Left ventricle myocardium inferior (tissue), 1 donor: ENCODE measurements at regions not wholly inside any gene's neighbourhood (a gene's known extent, or its start where the extent isn't known, plus 50 kb on each side); places are given as distances from the start of the nearest gene placed in this dataset.

ENCODE experiments used
- DNase-seq: peaks from one replicate; pipeline ENCODE4 v3.0.0-alpha.2; 2020
- H3K27ac ChIP-seq: fragments of 200-600 bp; replicated peaks from 2 replicates; pipeline ENCODE4 v1.8.0; 2021
- H3K27me3 ChIP-seq: fragments of 200-600 bp; 2 replicates; pipeline ENCODE4 v1.8.0; 2021; ENCODE audit warnings: low read depth
- H3K36me3 ChIP-seq: fragments of 200-600 bp; 2 replicates; pipeline ENCODE4 v1.8.0; 2021
- H3K4me1 ChIP-seq: fragments of 200-600 bp; 2 replicates; pipeline ENCODE4 v1.8.0; 2021
- H3K4me3 ChIP-seq: fragments of 200-600 bp; 2 replicates; pipeline ENCODE4 v1.8.0; 2021; ENCODE audit warnings: mild to moderate bottlenecking, moderate library complexity
- H3K9me3 ChIP-seq: fragments of 200-600 bp; replicated peaks from 2 replicates; pipeline ENCODE4 v1.8.0; 2021
- CTCF ChIP-seq: fragments of 200-600 bp; IDR thresholded peaks from 2 replicates; pipeline ENCODE4 v1.8.0; 2021; ENCODE audit warnings: antibody characterized with exemption, mild to moderate bottlenecking, borderline replicate concordance
- intact Hi-C: fragments of 100-400 bp; cut with micrococcal nuclease; formaldehyde crosslinking; loops from one replicate; pipeline ENCODE4 v1.11.0; 2022
- donor health status: DM: no; HTN: yes; CAD: no; lungs with severe emphysema.

DNA sequence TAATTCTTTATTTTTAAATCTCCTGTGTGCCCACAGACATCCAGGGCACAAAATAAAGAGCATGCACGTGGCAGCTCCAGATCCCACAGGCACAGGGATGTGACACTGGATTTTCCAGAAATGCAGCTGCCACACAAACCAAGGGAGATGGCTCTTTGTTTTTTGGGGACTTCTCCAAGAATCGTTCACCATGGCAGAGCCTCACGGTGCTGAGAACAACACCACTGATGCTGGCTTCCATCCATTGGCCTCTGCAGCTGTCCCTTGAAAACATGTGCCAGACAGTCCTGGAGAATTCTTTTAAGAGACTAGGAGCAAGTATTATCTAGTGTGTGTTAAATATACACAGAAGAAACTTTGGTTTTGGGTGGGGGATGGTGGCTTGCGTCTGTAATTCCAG is 73.2 kb upstream of the SLC22A11 start:
- no peak for TF ChIP-seq CTCF
- peaks cover 12% of the 10 kb centered on the region for H3K4me1 ChIP-seq
- peaks cover 94% of the 10 kb centered on the region for H3K27me3 ChIP-seq
- H3K9me3 ChIP-seq, result no peaks in the 10 kb centered on the region
- H3K27ac ChIP-seq, result no peak overlapping the region
- H3K4me3 ChIP-seq, result no peak overlapping the region
- H3K36me3 ChIP-seq, result no peaks in the 10 kb centered on the region
- intact Hi-C loops, result no loop called here
- DNase-seq, result no peak

- Histone ChIP-seq H3K4me3 (no peak overlapping the region), H3K4me1 (peaks cover 12% of the 10 kb centered on the region), H3K27ac (no peak overlapping the region), H3K36me3 (no peaks in the 10 kb centered on the region), H3K9me3 (no peaks in the 10 kb centered on the region), H3K27me3 (peaks cover 94% of the 10 kb centered on the region)
- no peak for TF ChIP-seq CTCF
- intact Hi-C loops, result no loop called here
- no peak for DNase-seq
Observed at GRCh38 chr11:64484191-64485022, 71.3 kb upstream of the SLC22A11 start.

- Histone ChIP-seq H3K4me3 (no peak overlapping the region), H3K36me3 (no peaks in the 10 kb centered on the region), H3K27me3 (peaks cover 94% of the 10 kb centered on the region), H3K4me1 (peaks cover 12% of the 10 kb centered on the region), H3K27ac (no peak overlapping the region), H3K9me3 (no peaks in the 10 kb centered on the region)
- no peak for DNase-seq
- no peak for TF ChIP-seq CTCF
- intact Hi-C loops, result no loop called here
Observed at GRCh38 chr11:64485074-64485473, 70.7 kb upstream of the SLC22A11 start.

DNA sequence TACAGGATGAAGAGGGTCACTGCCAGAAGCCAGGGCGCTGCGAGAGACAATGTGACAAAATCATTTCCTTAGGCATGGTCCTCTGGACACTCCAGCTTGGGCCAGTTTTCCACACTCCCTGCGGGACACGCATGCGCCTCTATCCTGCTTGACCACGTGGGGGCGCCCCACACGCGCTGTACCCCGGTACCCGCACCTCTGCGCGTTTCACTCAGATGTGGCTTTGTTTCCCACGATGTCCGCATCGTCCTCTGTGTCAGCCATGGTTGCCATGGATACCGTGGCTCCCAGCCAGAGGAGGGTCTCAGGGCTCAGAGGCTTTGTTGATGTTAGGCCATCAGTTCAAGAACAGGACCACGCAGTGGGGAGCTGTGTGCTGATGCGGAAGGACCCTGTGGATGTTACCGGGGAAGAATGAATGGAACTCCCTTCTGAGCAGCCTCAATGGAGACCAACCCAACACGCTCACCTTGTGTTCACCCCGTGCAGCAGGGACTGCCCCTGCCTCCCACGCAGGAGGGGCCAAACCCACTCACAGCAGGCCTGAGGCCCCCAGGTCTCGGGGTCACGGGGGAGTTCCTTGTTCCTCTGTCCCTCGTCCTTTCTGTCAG is 65.8 kb upstream of the SLC22A11 start:
- H3K9me3 ChIP-seq, result peaks cover 9% of the 10 kb centered on the region
- no peak overlapping the region for H3K27ac ChIP-seq
- peaks cover 99% of the 10 kb centered on the region for H3K27me3 ChIP-seq
- no peak overlapping the region for H3K4me3 ChIP-seq
- intact Hi-C loops, result no loop called here
- TF ChIP-seq CTCF, result peak; percentile 58
- H3K4me1 ChIP-seq, result peaks cover 4% of the 10 kb centered on the region
- no peaks in the 10 kb centered on the region for H3K36me3 ChIP-seq
- DNase-seq, result peak; percentile 25

DNA sequence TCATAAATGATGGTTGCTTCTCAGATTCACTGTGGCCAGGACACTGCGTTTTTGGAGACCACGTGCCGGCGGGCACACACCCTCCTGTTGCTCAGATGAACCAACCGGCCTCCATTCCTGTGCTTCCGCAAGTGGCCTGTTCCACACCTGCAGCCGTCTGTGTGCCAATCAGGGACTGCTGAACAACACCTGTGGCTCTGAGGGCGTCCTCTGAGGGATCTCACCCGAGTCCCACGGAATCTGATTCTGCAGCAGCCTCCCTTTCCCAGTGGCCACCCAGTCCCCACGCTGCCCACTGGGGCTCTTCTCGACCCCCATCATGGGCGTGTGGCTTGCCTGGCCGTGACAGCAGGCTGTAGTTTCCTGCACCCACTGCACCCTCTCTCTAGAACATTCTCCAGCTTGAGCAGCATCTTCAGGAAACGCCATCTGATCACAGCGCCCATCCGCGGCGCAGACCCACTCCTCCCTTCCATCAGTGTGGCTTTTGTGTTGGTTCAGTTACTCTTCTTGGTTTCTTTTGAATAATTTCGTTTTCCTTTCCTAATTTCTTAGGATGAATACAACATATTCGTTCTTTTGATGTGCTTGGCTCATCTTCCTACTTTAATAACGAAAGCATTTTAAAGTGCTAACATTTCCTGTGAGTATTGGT is 65.1 kb upstream of the SLC22A11 start:
- intact Hi-C loops, result no loop called here

More for the DNA sequence above, 65.1 kb upstream of the SLC22A11 start:
- Histone ChIP-seq H3K4me1 (no peaks in the 10 kb centered on the region), H3K27me3 (peaks cover 99% of the 10 kb centered on the region), H3K27ac (no peak overlapping the region), H3K4me3 (no peak overlapping the region), H3K9me3 (peaks cover 9% of the 10 kb centered on the region), H3K36me3 (no peaks in the 10 kb centered on the region)
- DNase-seq, result no peak
- TF ChIP-seq CTCF, result no peak
